Neural crest cell (in vitro differentiated cells): ENCODE measurements at regions not wholly inside any gene's neighbourhood (a gene's known extent, or its start where the extent isn't known, plus 50 kb on each side); places are given as distances from the start of the nearest gene placed in this dataset.
A peak's percentile ranks its signal among the peaks of the same experiment; 100 is the strongest.

Experiments
- DNase-seq: peaks from one replicate; pipeline ENCODE4 v3.0.0; 2021; ENCODE audit warnings: low read depth, mixed read lengths, low spot score
- H3K27ac Mint-ChIP-seq: one replicate; pipeline ENCODE4 v1.8.0; 2021; ENCODE audit warnings: mild to moderate bottlenecking, mixed read lengths; ENCODE audit not compliant: unreplicated experiment
- H3K27me3 Mint-ChIP-seq: 2 replicates; pipeline ENCODE4 v1.8.0; 2021; ENCODE audit warnings: low read depth, mild to moderate bottlenecking, mixed read lengths
- H3K36me3 Mint-ChIP-seq: 2 replicates; pipeline ENCODE4 v1.8.0; 2021; ENCODE audit warnings: low read depth, mild to moderate bottlenecking, mixed read lengths
- H3K4me1 Mint-ChIP-seq: 2 replicates; pipeline ENCODE4 v1.8.0; 2021; ENCODE audit warnings: mixed read lengths
- H3K4me3 Mint-ChIP-seq: one replicate; pipeline ENCODE4 v1.8.0; 2021; ENCODE audit warnings: mild to moderate bottlenecking, mixed read lengths
- H3K9me3 Mint-ChIP-seq: 2 replicates; pipeline ENCODE4 v1.8.0; 2021; ENCODE audit warnings: mixed read lengths
- CTCF ChIP-seq: fragments of 200-600 bp; sonication (generic); conservative IDR thresholded peaks from 2 replicates; pipeline ENCODE4 v1.5.0; 2021; ENCODE audit warnings: antibody characterized with exemption, mild to moderate bottlenecking

- H3K36me3 Mint-ChIP-seq: no peaks in the 10 kb centered on the region
- no peaks in the 10 kb centered on the region for H3K27me3 Mint-ChIP-seq
These were observed 68.7 kb upstream of the HPCAL1 start for GRCh38 chr2:10234013-10234306.

GRCh38 chr2:10234409-10235094, 68.2 kb upstream of the HPCAL1 start:
- no peak overlapping the region for H3K4me3 Mint-ChIP-seq
- no peaks in the 10 kb centered on the region for H3K36me3 Mint-ChIP-seq
- H3K27ac Mint-ChIP-seq: no peak overlapping the region
- H3K4me1 Mint-ChIP-seq: peaks cover 8% of the 10 kb centered on the region
- no peak for TF ChIP-seq CTCF
- no peaks in the 10 kb centered on the region for H3K27me3 Mint-ChIP-seq
- no peaks in the 10 kb centered on the region for H3K9me3 Mint-ChIP-seq
- DNase-seq: no peak

More at GRCh38 chr2:10234013-10234306, 68.7 kb upstream of the HPCAL1 start:
- Mint-ChIP-seq H3K27ac (peak overlapping the region; percentile 83), H3K9me3 (no peaks in the 10 kb centered on the region), H3K4me3 (no peak overlapping the region), H3K4me1 (peaks cover 8% of the 10 kb centered on the region)
- no peak for TF ChIP-seq CTCF
- no peak for DNase-seq

- H3K27ac Mint-ChIP-seq: peak overlapping the region; percentile 27
- H3K4me1 Mint-ChIP-seq: peaks cover 8% of the 10 kb centered on the region
- no peak for TF ChIP-seq CTCF
- no peak overlapping the region for H3K4me3 Mint-ChIP-seq
- DNase-seq: no peak
- H3K27me3 Mint-ChIP-seq: no peaks in the 10 kb centered on the region
- no peaks in the 10 kb centered on the region for H3K36me3 Mint-ChIP-seq
- no peaks in the 10 kb centered on the region for H3K9me3 Mint-ChIP-seq
These were observed 67.4 kb upstream of the HPCAL1 start for GRCh38 chr2:10235099-10235908.

GRCh38 chr2:10235909-10236550, 66.7 kb upstream of the HPCAL1 start:
- no peaks in the 10 kb centered on the region for H3K9me3 Mint-ChIP-seq
- no peaks in the 10 kb centered on the region for H3K27me3 Mint-ChIP-seq
- H3K27ac Mint-ChIP-seq: peak overlapping the region; percentile 27
- no peak for TF ChIP-seq CTCF
- no peak overlapping the region for H3K4me3 Mint-ChIP-seq
- DNase-seq: no peak
- peaks cover 8% of the 10 kb centered on the region for H3K4me1 Mint-ChIP-seq
- no peaks in the 10 kb centered on the region for H3K36me3 Mint-ChIP-seq

GRCh38 chr2:10236571-10237391, 65.9 kb upstream of the HPCAL1 start:
- no peak for DNase-seq
- Mint-ChIP-seq H3K36me3 (no peaks in the 10 kb centered on the region), H3K4me3 (no peak overlapping the region), H3K27me3 (no peaks in the 10 kb centered on the region), H3K27ac (no peak overlapping the region), H3K4me1 (peaks cover 8% of the 10 kb centered on the region), H3K9me3 (no peaks in the 10 kb centered on the region)
- no peak for TF ChIP-seq CTCF
